Amniotic epithelial cell (primary cell): ENCODE measurements at regions not wholly inside any gene's neighbourhood (a gene's known extent, or its start where the extent isn't known, plus 50 kb on each side); places are given as distances from the start of the nearest gene placed in this dataset.
"Not testable (repeated sequence)": the region's sequence is repeated elsewhere in the genome, so short reads cannot be mapped to it uniquely, and the experiment has no call there.

ENCODE experiments used
- DNase-seq: peaks from one replicate; pipeline ENCODE4 v3.0.0-alpha.2; 2010; ENCODE audit warnings: low read depth

DNA sequence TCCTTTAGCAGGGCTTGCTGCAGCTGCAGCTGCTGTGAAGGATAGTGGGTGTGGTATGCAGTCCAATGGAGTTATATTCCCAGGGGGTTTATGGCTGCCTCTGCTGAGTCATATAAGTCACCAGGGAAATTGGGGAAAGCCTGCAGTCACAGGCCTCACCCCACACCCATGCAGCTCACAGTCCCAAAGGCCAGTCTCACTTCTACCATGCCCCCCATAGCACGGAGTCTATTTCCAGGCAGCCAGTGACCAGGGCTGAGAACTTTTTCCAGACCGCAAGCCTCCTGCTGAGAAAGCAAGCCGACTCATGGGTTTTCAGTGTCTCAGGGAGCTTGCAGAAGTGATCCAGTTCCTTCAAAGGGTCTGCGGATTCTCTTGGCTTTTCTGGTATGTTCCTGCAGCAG, 322.4 kb upstream of the CLEC14A start:
- DNase-seq = peak; percentile 61

DNA sequence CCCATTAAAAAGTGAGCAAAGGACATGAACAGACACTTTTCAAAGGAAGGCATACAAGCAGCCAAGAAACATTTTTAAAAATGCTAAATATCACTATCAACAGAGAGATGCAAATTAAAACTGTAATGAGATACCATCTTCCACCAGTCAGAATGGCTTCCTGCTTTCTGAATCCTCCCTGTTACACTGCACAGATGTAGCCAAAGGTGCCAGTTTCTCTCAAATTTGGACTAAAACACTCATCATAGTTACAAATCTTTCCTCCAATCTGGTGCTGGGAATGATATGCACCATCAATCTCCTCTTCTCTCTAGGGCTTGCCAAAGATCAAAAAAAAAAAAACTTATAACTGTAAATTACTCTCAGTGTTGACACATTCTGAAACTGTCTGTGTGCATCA, 311.8 kb upstream of the CLEC14A start:
- DNase-seq = peak; percentile 3

DNA sequence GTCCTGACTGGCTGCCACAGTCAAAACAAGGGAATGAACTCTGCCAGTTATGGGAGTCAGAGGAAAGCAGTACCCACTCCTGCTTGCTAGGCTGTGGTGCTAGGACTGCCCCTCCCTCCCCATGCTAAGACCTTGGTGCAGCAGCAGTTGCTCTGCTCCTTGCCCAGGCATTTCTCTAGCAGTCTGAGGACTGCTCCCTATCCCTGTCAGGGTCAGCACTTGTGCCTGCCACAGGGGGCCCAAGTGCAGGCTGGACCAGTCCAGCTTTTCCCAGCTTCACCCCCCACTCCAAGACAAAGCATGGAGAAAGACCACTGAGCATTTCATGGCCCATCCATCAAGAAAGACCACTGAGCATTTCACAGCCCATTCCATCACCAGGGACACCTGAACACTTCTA, 305.8 kb upstream of the CLEC14A start:
- no peak for DNase-seq

DNA sequence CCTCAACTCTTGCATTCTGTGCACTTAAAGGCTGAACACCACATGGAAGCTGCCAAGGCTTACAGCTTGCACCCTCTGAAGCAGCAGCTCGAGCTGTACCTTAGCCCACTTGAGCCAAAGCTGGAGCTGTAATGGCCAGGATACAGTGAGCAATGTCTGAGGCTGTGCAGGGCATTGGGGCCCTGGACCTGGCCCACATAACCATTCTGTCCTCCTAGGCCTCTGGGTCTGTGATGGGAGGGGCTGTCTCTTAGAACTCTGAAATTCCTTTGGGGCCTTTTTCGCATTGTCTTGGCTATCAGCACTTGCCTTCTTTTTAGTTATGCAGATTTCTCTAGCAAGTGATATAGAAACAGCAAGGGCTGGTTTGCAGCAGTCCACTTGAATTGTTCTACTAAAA, 303.8 kb upstream of the CLEC14A start:
- no peak for DNase-seq

DNA sequence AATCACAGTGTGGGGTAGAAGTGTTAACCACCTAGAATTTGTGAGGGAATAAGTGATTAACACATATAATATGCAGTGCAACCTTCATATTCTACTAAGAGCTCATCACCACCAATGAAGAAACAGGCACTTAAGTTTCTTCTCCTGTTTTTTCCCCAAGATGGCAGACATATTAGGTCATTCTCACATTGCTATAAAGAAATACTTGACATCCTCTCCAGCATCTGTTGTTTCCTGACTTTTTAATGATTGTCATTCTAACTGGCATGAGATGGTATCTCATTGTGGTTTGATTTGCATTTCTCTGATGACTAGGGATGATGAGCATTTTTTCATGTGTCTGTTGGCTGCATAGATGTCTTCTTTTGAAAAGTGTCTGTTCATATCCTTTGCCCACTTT, 301.5 kb upstream of the CLEC14A start:
- not testable (repeated sequence) for DNase-seq

DNA sequence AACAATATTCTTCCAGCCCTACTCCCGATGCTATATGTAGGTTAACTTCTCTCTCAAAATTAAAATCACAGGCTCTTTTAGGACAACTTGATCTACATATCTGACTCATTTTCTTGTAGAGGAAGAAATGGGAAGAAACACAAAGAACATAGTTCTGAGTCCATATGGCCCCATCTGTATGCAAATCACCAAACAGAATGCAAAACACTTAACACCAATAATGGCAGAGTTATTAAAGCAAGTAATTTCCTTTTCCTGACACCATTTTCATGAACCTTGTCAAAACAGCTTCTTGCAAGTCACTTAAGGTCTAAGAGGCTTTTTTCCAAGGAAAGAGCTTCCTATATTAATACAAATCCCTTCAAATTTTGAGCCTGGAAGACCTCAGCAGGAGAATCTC, 300.4 kb upstream of the CLEC14A start:
- DNase-seq = no peak

DNA sequence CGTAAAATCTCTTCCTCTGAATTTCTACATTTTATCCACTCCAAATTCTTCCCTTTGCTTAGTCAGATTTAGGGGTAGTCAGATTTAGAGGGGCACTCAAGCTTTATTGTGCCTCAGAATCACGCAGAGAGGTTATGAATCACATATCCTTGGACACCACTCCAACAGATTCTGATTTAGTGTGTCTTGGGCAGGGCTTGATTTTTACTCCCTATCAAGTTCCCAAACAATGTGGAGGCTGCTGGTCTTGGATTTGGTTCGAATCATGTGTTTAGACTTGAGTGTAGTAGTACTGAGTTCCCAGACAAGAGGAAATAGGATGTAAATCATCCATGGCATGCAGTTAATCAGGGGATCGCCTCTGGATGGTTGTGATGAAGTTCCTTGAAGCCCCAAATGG, 298.1 kb upstream of the CLEC14A start:
- peak; percentile 22 for DNase-seq

DNA sequence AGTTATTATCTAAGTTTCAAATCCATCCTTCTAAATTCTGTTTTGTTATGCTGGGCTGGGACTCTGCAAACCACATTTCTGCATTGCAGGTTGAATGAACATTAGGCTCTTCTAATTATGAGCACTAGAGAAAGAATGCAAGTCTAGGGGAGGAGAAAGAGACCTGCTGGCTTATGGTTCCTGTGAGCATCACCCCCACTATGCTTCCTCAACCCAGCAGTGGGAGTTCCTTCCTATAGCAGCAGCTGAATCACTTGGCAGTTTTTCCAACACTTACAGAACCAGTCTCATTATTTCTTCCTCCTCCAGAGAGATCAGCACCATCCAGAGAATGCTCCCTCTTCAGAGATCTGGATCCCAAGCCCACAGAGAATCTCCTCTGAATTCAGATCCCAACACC, 297.7 kb upstream of the CLEC14A start:
- DNase-seq = peak; percentile 86

DNA sequence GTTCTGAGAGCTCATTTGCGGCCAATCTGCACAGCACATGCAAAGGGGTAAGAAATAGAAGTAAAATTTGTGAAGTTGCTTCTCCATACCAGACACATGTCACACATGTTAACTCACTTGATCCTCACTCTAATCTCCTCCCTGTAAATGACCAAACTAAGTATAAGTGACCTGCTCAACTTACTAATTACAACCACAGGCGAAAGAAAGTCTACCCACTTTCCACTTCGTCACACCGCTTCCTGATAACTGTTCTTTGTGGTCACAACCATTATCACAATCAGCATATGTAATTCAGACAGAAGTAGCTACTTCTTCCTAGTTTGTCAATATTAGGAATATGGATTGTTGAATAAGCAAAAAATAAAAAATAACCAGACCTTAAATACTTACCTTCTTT, 293.7 kb upstream of the CLEC14A start:
- no peak for DNase-seq

DNA sequence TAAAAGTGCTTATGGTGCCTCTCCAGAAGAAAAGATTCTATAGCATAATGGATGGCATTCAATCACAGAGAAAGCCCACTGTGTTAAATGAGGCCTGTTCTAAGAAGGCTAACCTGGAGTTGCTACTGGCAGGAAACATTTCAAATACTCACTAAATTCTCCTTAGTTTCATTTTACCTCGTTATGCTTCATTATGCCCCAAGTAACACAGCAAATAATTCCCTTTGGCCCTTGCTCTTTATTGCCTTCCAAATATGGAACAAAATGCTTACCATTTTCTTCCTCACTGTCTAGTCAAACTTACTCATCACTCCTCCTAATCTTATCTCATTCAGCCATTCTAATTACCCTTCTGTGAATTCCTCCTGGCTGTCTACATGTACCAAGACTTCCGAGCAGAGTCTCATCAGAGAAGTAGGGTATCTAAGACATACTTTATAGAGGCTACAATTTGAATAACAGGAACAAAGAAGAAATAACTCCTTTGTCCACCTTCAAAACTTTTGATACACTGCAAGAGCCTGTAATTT, 292.1 kb upstream of the CLEC14A start:
- DNase-seq = peak; percentile 60

DNA sequence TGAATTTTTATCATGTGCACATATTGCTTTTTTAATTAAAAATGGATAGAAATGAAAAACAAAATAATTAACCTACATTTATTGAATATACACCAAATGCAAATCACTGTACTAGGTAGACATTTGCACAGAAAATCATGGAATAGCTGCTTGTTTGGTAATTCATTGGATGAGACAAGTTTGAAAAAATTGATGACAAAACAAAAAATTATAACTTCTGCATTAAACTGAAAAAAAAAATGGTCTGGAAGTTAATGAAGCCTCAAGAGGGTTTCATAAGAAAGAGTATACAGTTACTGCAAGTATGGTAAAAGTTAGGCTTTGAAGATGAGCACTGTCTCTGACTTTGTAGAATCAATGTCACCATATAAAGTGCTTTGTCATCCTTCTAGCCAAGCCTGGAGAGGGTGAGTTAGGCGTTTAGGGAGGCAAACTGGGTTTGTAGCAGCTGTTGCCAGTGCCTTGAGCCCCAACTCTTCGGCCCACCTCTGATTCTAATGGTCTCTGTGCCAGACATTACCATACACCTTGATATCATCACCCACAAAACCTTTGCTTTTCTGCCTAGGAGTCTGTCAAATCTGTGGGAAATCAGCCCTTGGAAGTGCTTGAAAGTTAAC, 291.1 kb upstream of the CLEC14A start:
- no peak for DNase-seq

DNA sequence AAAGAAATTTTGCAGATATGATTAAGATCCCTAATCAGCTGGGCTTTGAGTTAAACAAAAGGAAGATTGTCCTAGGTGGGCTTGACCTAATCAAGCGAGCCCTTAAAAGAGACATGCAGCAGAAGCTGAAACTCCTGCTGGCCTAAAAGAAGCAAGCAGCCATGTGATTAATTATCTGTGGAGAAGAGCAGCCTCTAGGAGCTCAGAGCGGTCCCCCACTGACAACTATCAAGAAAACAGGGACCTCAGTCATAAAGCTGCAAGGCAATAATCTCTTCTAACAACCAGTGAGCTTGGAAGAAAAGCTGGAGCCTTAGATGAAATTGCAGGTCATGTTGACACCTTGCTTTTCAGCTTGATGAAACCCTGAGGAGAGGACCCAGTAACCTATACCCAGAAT, 288.9 kb upstream of the CLEC14A start:
- no peak for DNase-seq

DNA sequence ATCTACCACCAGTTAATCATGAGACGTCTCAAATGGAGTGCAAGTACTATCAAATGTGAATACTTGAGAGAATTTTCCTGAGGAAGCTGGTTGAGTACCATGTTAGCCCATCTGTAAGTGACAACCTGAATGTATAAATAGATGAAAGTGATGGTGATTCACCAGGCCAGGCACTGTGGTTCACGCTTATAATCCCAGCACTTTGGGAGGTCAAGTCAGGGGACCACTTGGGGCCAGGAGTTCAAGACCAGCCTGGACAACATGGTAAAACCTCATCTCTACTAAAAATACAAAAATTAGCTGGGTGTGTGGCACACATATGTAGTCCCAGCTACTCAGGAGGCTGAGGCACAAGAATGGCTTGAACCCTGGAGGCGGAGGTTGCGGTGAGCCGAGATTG, 288.0 kb upstream of the CLEC14A start:
- not testable (repeated sequence) for DNase-seq

DNA sequence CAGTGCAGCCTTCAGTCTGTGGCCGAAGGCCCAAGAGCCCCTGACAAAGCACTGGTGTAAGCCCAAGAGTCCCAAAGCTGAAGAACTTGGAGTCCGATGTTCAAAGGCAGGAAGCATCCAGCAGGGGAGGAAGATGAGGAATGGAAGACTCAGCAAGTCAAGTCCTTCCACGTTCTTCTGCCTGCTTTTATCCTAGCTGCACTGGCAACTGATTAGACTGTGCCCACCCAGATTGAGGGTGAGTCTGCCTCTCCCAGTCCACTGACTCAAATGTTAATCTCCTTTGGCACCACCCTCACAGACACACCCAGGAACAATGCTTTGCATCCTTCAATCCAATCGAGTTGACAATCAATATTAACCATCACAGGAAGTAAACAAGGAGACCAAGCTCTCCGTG, 282.2 kb upstream of the CLEC14A start:
- DNase-seq = not testable (repeated sequence)

DNA sequence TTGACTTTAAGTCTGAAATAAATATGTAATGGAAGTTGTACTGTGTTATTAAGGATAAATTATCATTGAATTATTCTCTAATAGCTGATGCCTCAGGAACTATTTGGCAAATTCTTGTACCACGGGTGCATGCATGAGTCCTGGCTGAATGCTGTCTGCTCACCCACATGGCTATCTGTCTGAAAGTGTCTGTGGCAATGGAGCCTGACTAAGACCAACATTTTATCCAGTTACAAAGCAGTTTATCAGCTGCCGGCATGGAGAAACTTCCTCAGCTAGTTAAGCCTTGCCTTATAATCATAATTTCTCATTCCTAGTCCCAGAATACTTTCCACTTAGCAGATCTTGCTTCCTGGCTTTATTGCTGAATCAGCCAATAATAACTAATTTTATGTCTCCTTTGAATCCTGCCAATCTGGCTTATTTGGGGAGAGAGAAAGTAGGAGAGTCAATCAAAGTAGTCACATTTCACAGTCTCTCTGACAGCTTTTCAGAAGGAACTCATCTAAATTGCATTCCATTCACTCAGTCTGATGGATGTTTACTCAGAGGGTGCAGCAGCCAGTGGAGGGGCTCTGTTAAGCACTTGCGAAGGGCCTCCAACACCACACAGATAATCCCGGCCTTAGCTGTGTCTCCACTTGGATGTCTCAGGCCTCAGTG, 280.6 kb upstream of the CLEC14A start:
- peak; percentile 65 for DNase-seq

DNA sequence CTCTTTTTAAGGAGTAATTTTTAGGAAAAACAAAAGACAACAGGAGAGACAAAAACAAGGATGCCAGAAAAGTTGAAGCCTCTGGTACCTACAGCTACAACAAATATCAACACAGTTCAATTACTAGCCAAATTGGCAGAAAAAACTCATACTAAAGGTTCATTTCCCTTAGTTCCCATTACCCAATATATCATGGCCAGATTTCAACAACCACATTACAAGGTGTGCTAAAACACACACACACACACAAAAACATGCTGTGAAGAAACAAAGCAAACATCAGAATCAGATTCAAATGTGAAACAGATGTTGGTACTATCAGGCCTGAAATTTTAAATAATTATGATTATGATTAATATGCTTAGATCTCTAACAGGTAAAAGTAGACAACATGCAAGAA, 272.7 kb upstream of the CLEC14A start:
- DNase-seq = no peak

DNA sequence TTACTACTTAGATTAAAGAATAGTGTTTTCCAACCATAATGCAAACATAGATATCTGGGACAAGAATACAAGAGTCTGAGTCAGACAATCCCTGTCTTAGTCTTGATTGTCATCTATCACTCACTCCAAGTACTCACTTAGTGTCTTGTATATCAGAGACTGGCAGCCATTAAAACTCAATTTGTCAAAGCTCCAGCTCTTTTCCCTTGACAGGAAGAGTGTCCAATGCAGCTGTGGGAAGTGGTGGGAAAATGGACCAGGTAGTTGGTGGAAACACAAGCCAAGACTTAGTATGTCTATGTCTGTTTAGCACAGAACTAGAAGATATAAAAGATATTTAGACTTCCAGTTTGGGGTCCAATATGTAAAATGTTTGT, 271.6 kb upstream of the CLEC14A start:
- DNase-seq = no peak

DNA sequence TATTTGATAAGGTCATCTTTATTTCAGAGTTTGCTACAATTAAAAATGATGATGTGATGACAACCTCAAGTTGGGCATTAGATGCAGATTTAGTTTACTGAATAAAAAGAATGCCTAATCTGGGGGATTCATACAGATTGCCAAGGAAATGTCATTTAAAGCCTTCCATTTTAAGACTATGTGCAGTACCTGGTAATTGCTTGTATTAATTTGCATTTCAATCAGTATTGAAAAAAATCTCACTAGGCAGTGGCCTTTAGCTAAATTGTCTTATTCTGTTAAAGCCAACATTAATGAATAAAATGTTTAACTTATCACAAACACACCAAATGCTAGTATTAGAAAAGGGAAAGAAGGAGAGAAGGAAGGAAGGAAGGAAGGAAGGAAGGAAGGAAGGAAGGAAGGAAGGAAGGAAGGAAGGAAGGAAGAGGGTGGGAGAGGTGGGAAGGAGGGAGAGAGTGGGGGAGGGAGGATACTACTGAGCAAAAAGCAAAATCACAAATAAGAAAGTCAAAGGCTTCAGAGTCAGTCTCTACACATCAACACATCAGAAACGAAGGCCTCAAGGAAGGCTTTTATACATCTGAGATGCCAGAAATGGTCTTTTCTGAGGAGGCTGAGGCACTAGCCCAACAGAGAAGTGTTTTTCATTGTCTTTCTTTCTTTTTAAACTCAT, 271.1 kb upstream of the CLEC14A start:
- DNase-seq = no peak

DNA sequence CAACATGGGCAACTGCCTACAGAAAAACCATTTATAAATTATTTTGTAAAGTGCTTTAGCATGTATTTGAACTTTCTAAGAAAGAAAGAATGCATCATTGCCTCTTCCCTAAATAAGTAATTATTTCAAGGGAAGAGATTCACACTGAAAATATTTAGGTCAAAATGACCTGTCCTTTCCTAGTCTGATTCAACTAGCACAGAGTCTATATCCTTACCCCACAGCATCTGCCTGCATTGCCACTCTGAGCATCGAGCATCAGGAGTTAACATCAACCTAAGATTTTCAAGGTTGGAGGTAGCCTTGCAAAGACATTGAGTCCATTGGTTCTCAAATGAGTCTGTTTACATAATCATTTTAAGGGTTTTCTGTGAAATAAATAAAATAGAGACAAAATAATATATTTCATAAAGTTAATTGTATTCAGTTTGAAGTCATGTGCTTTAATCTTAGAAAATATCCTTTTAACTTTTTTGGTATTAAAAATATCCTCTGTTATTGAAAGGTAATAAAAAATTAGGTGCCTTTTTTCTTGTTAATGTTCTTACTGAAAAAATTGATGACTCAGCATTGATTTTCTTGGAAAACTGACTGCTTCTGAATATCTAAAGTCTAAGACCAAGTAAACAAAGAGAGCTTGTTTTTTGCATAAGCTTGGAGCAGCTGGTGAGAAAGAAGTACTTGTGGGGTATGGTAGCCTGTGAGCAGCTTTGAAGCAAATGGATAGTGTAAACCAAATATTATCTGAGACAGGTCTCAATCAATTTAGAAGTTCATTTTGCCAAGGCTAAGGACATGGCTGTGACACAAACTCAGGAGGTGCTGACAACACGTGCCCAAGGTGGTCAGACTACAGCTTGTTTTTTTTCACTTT, 269.0 kb upstream of the CLEC14A start:
- DNase-seq = no peak

DNA sequence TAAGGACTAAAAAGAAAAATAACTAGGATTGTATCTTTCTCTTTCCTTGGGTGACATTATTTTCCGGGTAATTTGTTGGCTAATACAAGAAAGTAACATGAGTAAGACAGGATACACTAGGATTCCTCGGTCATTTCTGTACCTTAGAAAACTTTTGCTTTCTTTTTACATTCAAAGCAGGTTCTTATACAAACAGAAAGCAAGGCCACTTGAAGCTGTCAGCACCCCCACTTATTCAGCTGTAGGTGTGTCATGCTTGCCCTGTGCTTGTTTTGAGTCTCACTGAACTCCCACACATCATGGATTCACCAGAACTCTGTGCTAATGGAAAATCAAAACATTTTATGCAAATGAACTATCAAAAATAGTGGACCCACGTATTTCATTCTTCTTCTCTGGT, 266.8 kb upstream of the CLEC14A start:
- no peak for DNase-seq

DNA sequence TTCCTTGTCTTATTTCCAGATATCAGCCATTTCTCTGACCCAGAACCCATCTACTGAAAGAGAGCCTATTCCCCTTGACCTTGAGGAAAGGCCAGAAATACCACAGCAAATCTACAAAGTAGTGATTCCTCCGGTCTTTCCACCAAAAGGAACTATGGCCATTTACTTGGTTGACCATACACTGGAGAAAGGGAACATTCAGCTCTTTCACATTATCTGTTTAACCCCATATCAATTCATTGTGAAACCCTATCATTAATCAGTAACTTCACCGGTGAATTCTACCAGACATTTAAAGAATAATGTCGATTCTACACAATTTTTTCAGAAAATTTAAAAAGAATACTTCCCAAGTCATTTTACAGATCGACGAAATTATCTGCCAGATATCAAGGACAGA, 265.7 kb upstream of the CLEC14A start:
- DNase-seq = no peak

DNA sequence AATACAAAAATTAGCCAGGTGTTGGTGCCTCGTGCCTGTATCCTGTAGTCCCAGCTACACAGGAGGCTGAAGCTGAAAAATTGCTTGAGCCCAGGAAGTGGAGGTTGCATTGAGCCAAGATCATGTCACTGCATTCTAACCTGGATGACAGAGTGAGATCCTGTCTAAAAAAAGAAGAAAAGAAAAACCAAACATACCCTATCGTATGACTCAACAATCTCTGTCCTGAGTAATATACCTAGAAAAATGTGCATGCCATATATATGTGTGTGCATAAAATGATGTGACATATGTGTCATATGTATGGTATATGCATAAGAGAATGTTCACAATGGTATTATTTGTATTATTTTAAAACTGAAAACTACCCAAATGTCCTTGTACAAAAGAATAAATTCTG, 261.5 kb upstream of the CLEC14A start:
- no peak for DNase-seq
